ENCODE measurements at regions not wholly inside any gene's neighbourhood (a gene's known extent, or its start where the extent isn't known, plus 50 kb on each side); places are given as distances from the start of the nearest gene placed in this dataset.

DNA sequence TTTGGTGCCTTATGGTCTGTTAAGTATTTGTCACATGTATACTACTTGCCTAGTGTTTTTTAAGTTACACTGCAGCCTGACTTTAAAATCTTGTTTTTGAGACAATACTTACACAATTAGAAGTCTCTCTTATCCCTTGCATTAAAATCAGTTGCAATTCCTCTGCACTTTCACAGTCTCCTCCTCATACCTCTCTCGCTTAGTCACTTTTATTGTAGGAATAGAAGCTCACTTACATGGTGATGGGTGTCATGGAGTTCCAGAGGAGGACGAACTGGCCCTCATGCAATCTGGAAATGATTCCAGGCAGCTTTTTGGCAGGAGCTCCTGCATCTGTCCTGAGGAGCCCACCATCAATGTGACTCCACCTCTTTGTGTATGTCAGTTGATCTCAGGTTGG is 238.4 kb upstream of the TBC1D5 start:
- Histone ChIP-seq H3K4me3 (no peak overlapping the region), H3K27ac (no peak overlapping the region), H3K4me1 (no peaks in the 10 kb centered on the region), H3K36me3 (no peaks in the 10 kb centered on the region), H3K27me3 (no peaks in the 10 kb centered on the region), H3K9ac (ENCODE audit: low read depth in 2 of 2, low read length in 2 of 2) (no peak overlapping the region), H3K9me3 (no peaks in the 10 kb centered on the region)
- TF ChIP-seq, protein P1, sequence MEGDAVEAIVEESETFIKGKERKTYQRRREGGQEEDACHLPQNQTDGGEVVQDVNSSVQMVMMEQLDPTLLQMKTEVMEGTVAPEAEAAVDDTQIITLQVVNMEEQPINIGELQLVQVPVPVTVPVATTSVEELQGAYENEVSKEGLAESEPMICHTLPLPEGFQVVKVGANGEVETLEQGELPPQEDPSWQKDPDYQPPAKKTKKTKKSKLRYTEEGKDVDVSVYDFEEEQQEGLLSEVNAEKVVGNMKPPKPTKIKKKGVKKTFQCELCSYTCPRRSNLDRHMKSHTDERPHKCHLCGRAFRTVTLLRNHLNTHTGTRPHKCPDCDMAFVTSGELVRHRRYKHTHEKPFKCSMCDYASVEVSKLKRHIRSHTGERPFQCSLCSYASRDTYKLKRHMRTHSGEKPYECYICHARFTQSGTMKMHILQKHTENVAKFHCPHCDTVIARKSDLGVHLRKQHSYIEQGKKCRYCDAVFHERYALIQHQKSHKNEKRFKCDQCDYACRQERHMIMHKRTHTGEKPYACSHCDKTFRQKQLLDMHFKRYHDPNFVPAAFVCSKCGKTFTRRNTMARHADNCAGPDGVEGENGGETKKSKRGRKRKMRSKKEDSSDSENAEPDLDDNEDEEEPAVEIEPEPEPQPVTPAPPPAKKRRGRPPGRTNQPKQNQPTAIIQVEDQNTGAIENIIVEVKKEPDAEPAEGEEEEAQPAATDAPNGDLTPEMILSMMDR (IDR thresholded peaks at IDR 0.05): no peak
- intact Hi-C loops (cut with DNase I): no loop called here
- DNase-seq: no peak

DNA sequence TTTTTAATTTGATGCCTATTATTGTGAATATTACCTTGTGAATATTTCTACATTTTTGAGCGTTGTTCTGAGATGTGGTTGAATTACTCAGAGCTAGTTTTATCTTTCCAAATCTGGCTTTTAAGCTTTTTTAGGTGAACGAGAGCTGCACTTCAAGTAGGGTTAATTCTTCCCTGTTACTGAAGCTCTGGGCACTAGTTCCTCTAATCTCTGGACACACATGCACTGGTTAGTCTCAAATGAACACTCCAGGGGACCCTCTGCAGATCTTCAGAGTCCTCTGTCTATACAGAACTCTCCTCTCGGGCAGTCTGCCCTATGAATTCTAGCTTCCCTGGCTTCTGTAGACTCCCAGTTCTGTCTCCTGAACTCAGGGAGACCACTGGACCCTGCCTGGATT is 237.5 kb upstream of the TBC1D5 start:
- Histone ChIP-seq H3K27ac (no peak overlapping the region), H3K4me3 (no peak overlapping the region), H3K9me3 (no peaks in the 10 kb centered on the region), H3K9ac (ENCODE audit: low read depth in 2 of 2, low read length in 2 of 2) (no peak overlapping the region), H3K27me3 (no peaks in the 10 kb centered on the region), H3K36me3 (no peaks in the 10 kb centered on the region), H3K4me1 (no peaks in the 10 kb centered on the region)
- TF ChIP-seq, protein P1 (IDR thresholded peaks at IDR 0.05): no peak
- intact Hi-C loops (cut with DNase I): no loop called here
- no peak for DNase-seq

DNA sequence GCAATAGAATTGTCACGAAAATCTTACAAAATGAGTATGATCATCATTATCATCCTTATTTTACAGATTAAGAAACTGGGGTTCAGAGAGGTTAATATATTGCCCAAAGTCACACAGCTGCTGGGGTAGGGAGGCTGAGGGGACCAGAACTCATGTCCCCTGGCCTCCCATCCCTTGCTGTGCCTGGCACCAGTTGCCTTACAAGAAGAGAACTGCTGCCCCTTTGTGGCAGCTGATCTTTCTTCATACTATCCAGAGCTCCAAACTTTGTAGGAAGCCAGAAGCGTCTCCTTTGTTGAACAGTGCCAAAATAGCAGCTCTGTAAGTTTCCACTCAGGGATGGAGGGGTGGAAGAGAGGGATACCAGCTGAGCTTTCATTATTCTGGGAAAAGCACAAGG is 236.8 kb upstream of the TBC1D5 start:
- H3K4me1 ChIP-seq: no peaks in the 10 kb centered on the region
- no peak overlapping the region for H3K9ac ChIP-seq (ENCODE audit: low read depth in 2 of 2, low read length in 2 of 2)
- no peaks in the 10 kb centered on the region for H3K27me3 ChIP-seq
- TF ChIP-seq, protein P1 (IDR thresholded peaks at IDR 0.05): no peak
- no peak overlapping the region for H3K4me3 ChIP-seq
- H3K27ac ChIP-seq: no peak overlapping the region
- intact Hi-C loops (cut with DNase I): no loop called here
- no peaks in the 10 kb centered on the region for H3K9me3 ChIP-seq
- no peaks in the 10 kb centered on the region for H3K36me3 ChIP-seq
- no peak for DNase-seq

DNA sequence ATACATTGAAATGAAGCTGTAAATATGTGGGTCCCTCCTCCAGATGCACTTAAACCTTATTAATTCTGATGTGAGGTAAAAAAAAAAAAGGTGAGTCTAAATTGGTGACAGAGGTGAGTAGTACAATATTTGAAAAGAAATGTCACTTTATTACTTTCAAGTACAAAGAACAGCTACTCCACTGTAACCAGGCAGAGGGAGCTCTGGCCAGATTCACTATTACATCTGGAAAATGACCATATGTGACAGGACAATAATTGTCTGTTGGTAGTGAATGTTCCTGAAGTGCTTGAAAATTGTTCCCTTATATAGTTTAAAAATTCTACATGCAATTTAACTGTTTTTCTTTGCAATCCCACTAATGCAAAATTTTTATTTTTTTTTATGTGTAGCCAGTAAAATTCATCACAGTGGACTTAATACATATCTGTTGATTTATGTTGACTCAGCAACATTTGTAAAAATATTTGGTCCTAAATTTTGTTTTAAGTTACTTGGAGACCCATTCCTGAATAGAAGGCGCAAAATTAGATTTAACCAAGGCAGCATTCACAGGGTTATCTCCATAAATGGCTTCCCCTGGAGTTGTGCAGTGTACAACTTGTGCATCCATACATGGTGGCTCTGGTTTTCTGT is 231.9 kb upstream of the TBC1D5 start:
- no peak for DNase-seq
- intact Hi-C loops (cut with DNase I): no loop called here
- Histone ChIP-seq H3K36me3 (no peaks in the 10 kb centered on the region), H3K9me3 (no peaks in the 10 kb centered on the region), H3K27me3 (no peaks in the 10 kb centered on the region), H3K4me1 (no peaks in the 10 kb centered on the region), H3K27ac (no peak overlapping the region), H3K9ac (ENCODE audit: low read depth in 2 of 2, low read length in 2 of 2) (no peak overlapping the region), H3K4me3 (no peak overlapping the region)
- TF ChIP-seq, protein P1 (IDR thresholded peaks at IDR 0.05): no peak

DNA sequence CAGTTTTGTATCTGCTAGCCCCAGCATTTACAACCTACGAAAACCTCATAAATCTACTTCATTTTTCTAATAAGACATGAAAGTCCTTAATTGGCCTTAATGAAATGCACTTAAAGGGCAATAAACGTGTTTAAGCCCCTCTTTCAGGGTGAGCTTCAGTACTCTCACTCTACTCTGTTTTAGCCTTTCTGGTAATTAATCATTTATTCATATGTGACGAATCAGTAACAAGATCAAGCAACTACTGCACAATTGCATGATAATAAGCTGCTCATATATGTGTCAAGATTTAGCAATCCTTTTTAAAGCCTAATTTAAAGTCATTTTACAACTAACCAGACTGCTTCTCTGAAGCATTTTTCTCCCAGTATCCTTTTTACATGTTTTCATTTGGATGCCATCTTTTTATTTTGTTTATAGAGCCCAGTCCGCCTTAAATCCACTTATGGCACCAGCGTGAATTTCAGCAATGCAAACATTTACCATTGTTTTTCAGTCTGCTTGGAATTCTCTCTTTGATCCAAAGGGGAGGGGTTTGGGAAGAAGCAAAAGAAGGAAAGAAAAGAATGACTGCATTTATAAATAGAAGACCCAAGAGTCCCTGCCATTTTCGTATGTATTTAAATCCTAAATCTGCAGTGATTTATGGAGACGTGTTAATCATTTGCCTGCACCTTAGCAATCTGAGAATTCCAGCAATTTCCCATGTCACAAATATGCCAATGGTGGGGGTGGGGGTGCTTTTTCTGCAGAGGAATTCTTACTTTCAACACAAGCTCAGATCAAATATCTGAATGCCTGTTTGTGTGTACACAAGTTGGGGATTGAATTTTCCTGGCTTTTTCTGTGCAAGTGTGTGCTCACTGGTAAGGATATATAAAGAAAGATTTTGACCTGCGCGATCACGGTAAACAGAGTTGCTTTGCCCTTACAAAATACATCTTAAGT is 230.8 kb upstream of the TBC1D5 start:
- TF ChIP-seq, protein P1 (IDR thresholded peaks at IDR 0.05): no peak
- intact Hi-C loops (cut with DNase I): no loop called here
- no peak overlapping the region for H3K27ac ChIP-seq
- H3K27me3 ChIP-seq: no peaks in the 10 kb centered on the region
- no peaks in the 10 kb centered on the region for H3K9me3 ChIP-seq
- no peaks in the 10 kb centered on the region for H3K36me3 ChIP-seq
- DNase-seq: no peak
- no peaks in the 10 kb centered on the region for H3K4me1 ChIP-seq
- H3K4me3 ChIP-seq: no peak overlapping the region
- no peak overlapping the region for H3K9ac ChIP-seq (ENCODE audit: low read depth in 2 of 2, low read length in 2 of 2)
